Gastroesophageal sphincter (tissue), 2 donors: ENCODE measurements at regions not wholly inside any gene's neighbourhood (a gene's known extent, or its start where the extent isn't known, plus 50 kb on each side); places are given as distances from the start of the nearest gene placed in this dataset.

Experiments
- EP300 ChIP-seq: sonication (generic); formaldehyde crosslinking; IDR thresholded peaks from one replicate; pipeline ENCODE4 v1.6.1; 2017; ENCODE audit warnings: antibody characterized with exemption, mild to moderate bottlenecking
- POLR2A ChIP-seq, 2 donors: fragments of 450-650 bp; IDR thresholded peaks; one replicate each; pipeline ENCODE4 v1.6.1; 2017; ENCODE audit warnings: antibody characterized with exemption in 2 of 2, mild to moderate bottlenecking in 2 of 2, moderate library complexity in 1 of 2

DNA sequence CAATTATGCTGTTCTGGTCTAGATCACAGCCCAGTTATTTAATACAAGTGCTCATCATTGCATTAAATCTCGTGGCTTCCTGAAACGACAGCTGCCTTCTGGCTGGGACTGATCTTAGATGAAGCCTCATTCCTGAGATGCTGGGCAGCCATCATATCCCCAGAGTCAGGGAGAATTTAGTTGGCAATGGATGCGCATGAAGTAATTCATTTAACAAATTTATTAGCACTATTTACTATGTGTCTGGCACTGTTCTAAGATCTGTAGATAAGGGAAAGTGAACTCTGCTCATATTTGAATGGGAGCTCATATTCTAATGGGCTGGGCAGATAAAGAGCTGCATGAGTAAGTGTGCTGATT lies 244.7 kb downstream of the KCNS3 start:
- TF ChIP-seq EP300 (no peak), POLR2A (IDR thresholded peaks at IDR 0.05) (no peak)
